HAP-1 (cell line): ENCODE measurements at regions not wholly inside any gene's neighbourhood (a gene's known extent, or its start where the extent isn't known, plus 50 kb on each side); places are given as distances from the start of the nearest gene placed in this dataset.

Experiments used
- DNase-seq, 2 experiments: peaks; one replicate each; pipeline ENCODE4 v3.0.0-alpha.2; 2016 to 2020; ENCODE audit warnings: low spot score in 2 of 2
- H3K27me3 ChIP-seq: fragments of 250-450 bp; sonication (Bioruptor Pico); 2 replicates; pipeline ENCODE4 v1.5.1; 2020; ENCODE audit warnings: low read depth, mild to moderate bottlenecking, moderate library complexity
- H3K36me3 ChIP-seq: fragments of 250-450 bp; sonication (Bioruptor Pico); replicated peaks from 2 replicates; pipeline ENCODE4 v1.5.1; 2020; ENCODE audit warnings: mild to moderate bottlenecking
- H3K4me1 ChIP-seq: fragments of 250-450 bp; sonication (Bioruptor Pico); 2 replicates; pipeline ENCODE4 v1.5.1; 2020; ENCODE audit warnings: mild to moderate bottlenecking
- H3K4me3 ChIP-seq: fragments of 250-450 bp; sonication (Bioruptor Pico); 2 replicates; pipeline ENCODE4 v1.5.1; 2020; ENCODE audit warnings: mild to moderate bottlenecking, moderate library complexity
- H3K9me3 ChIP-seq: fragments of 250-450 bp; sonication (Bioruptor Pico); 2 replicates; pipeline ENCODE4 v1.5.1; 2020; ENCODE audit warnings: mild to moderate bottlenecking, moderate library complexity
- in situ Hi-C: fragments of 300-500 bp; cut with MboI; formaldehyde crosslinking; loops from 3 replicates; pipeline ENCODE4 v1.14.3; 2020; ENCODE audit warnings: low sequenced_read_pairs, inconsistent platforms, mixed read lengths

GRCh38 chr2:118654945-118655344, 192.5 kb downstream of the EN1 start:
- DNase-seq, result no peak
- H3K4me3 ChIP-seq, result no peak overlapping the region
- no peaks in the 10 kb centered on the region for H3K27me3 ChIP-seq
- in situ Hi-C loops, result no loop called here
- H3K4me1 ChIP-seq, result no peaks in the 10 kb centered on the region
- H3K36me3 ChIP-seq, result no peaks in the 10 kb centered on the region
- H3K9me3 ChIP-seq, result no peaks in the 10 kb centered on the region

- H3K4me1 ChIP-seq, result no peaks in the 10 kb centered on the region
- H3K27me3 ChIP-seq, result no peaks in the 10 kb centered on the region
- no peaks in the 10 kb centered on the region for H3K9me3 ChIP-seq
- no peaks in the 10 kb centered on the region for H3K36me3 ChIP-seq
- no peak for DNase-seq
- H3K4me3 ChIP-seq, result no peak overlapping the region
- in situ Hi-C loops, result no loop called here
Measured at GRCh38 chr2:118650327-118650726, 197.1 kb downstream of the EN1 start.

- no peaks in the 10 kb centered on the region for H3K9me3 ChIP-seq
Measured at GRCh38 chr2:118645876-118646275, 201.6 kb downstream of the EN1 start.

GRCh38 chr2:118644190-118644589, 203.3 kb downstream of the EN1 start:
- H3K4me3 ChIP-seq, result no peak overlapping the region
- in situ Hi-C loops, result no loop called here
- H3K9me3 ChIP-seq, result no peaks in the 10 kb centered on the region
- H3K27me3 ChIP-seq, result no peaks in the 10 kb centered on the region
- no peak for DNase-seq
- no peaks in the 10 kb centered on the region for H3K36me3 ChIP-seq
- no peaks in the 10 kb centered on the region for H3K4me1 ChIP-seq

More at GRCh38 chr2:118645876-118646275, 201.6 kb downstream of the EN1 start:
- no peak for DNase-seq
- in situ Hi-C loops, result no loop called here
- Histone ChIP-seq H3K27me3 (no peaks in the 10 kb centered on the region), H3K36me3 (no peaks in the 10 kb centered on the region), H3K4me3 (no peak overlapping the region), H3K4me1 (no peaks in the 10 kb centered on the region)

- H3K4me3 ChIP-seq, result no peak overlapping the region
- in situ Hi-C loops, result no loop called here
- H3K36me3 ChIP-seq, result no peaks in the 10 kb centered on the region
- no peaks in the 10 kb centered on the region for H3K4me1 ChIP-seq
- H3K27me3 ChIP-seq, result no peaks in the 10 kb centered on the region
- no peaks in the 10 kb centered on the region for H3K9me3 ChIP-seq
- no peak for DNase-seq
Measured at GRCh38 chr2:118643294-118643693, 204.2 kb downstream of the EN1 start.

- Histone ChIP-seq H3K4me3 (no peak overlapping the region), H3K36me3 (no peaks in the 10 kb centered on the region), H3K27me3 (no peaks in the 10 kb centered on the region), H3K9me3 (no peaks in the 10 kb centered on the region), H3K4me1 (no peaks in the 10 kb centered on the region)
- DNase-seq, result no peak
- in situ Hi-C loops, result no loop called here
Measured at GRCh38 chr2:118642501-118642900, 204.9 kb downstream of the EN1 start.

- DNase-seq, result no peak
- no peaks in the 10 kb centered on the region for H3K36me3 ChIP-seq
- in situ Hi-C loops, result no loop called here
- no peaks in the 10 kb centered on the region for H3K27me3 ChIP-seq
- no peaks in the 10 kb centered on the region for H3K9me3 ChIP-seq
- no peaks in the 10 kb centered on the region for H3K4me1 ChIP-seq
- H3K4me3 ChIP-seq, result no peak overlapping the region
Measured at GRCh38 chr2:118641711-118642110, 205.7 kb downstream of the EN1 start.

GRCh38 chr2:118639371-118639770, 208.1 kb downstream of the EN1 start:
- Histone ChIP-seq H3K4me3 (no peak overlapping the region), H3K36me3 (no peaks in the 10 kb centered on the region), H3K9me3 (no peaks in the 10 kb centered on the region), H3K4me1 (no peaks in the 10 kb centered on the region), H3K27me3 (no peaks in the 10 kb centered on the region)
- in situ Hi-C loops, result no loop called here
- DNase-seq, result no peak

- H3K9me3 ChIP-seq, result no peaks in the 10 kb centered on the region
- H3K27me3 ChIP-seq, result no peaks in the 10 kb centered on the region
- no peaks in the 10 kb centered on the region for H3K36me3 ChIP-seq
- no peaks in the 10 kb centered on the region for H3K4me1 ChIP-seq
- in situ Hi-C loops, result no loop called here
- no peak overlapping the region for H3K4me3 ChIP-seq
- DNase-seq, result no peak
Measured at GRCh38 chr2:118638453-118638852, 209.0 kb downstream of the EN1 start.

GRCh38 chr2:118635891-118636290, 211.6 kb downstream of the EN1 start:
- DNase-seq, result no peak
- no peak overlapping the region for H3K4me3 ChIP-seq
- H3K9me3 ChIP-seq, result no peaks in the 10 kb centered on the region
- no peaks in the 10 kb centered on the region for H3K4me1 ChIP-seq
- in situ Hi-C loops, result no loop called here
- H3K27me3 ChIP-seq, result no peaks in the 10 kb centered on the region
- H3K36me3 ChIP-seq, result no peaks in the 10 kb centered on the region

- in situ Hi-C loops, result no loop called here
- H3K27me3 ChIP-seq, result no peaks in the 10 kb centered on the region
Measured at GRCh38 chr2:118634876-118635275, 212.6 kb downstream of the EN1 start.

GRCh38 chr2:118633371-118634018, 214.0 kb downstream of the EN1 start:
- Histone ChIP-seq H3K36me3 (no peaks in the 10 kb centered on the region), H3K27me3 (no peaks in the 10 kb centered on the region), H3K4me1 (no peaks in the 10 kb centered on the region), H3K9me3 (no peaks in the 10 kb centered on the region), H3K4me3 (no peak overlapping the region)
- in situ Hi-C loops, result no loop called here
- DNase-seq, result no peak

More at GRCh38 chr2:118634876-118635275, 212.6 kb downstream of the EN1 start:
- no peak for DNase-seq
- Histone ChIP-seq H3K4me1 (no peaks in the 10 kb centered on the region), H3K9me3 (no peaks in the 10 kb centered on the region), H3K4me3 (no peak overlapping the region), H3K36me3 (no peaks in the 10 kb centered on the region)

- Histone ChIP-seq H3K9me3 (no peaks in the 10 kb centered on the region), H3K36me3 (no peaks in the 10 kb centered on the region), H3K27me3 (no peaks in the 10 kb centered on the region), H3K4me3 (no peak overlapping the region), H3K4me1 (no peaks in the 10 kb centered on the region)
- in situ Hi-C loops, result no loop called here
- peak in 1 of 2 experiments; percentile 32 for DNase-seq
Measured at GRCh38 chr2:118632921-118633320, 214.5 kb downstream of the EN1 start.

- DNase-seq, result no peak
- Histone ChIP-seq H3K36me3 (no peaks in the 10 kb centered on the region), H3K27me3 (no peaks in the 10 kb centered on the region), H3K9me3 (no peaks in the 10 kb centered on the region), H3K4me1 (no peaks in the 10 kb centered on the region), H3K4me3 (no peak overlapping the region)
- in situ Hi-C loops, result no loop called here
Measured at GRCh38 chr2:118627156-118627555, 220.3 kb downstream of the EN1 start.

GRCh38 chr2:118622913-118623312, 224.5 kb downstream of the EN1 start:
- Histone ChIP-seq H3K9me3 (no peaks in the 10 kb centered on the region), H3K36me3 (no peaks in the 10 kb centered on the region), H3K4me3 (no peak overlapping the region), H3K4me1 (no peaks in the 10 kb centered on the region), H3K27me3 (no peaks in the 10 kb centered on the region)
- no peak for DNase-seq
- in situ Hi-C loops, result no loop called here
